ENCODE measurements at regions not wholly inside any gene's neighbourhood (a gene's known extent, or its start where the extent isn't known, plus 50 kb on each side); places are given as distances from the start of the nearest gene placed in this dataset.

GRCh38 chr2:144317071-144317738 is 202.7 kb downstream of the ZEB2 start:
- no peak overlapping the region for H3K4me3 ChIP-seq (replicated peaks in 1 of 2; ENCODE audit: low read depth in 2 of 2, low read length in 2 of 2)
- no peak for DNase-seq (ENCODE audit: low read depth in 2 of 2)
- no peak for TF ChIP-seq CTCF (IDR thresholded peaks at IDR 0.05; ENCODE audit: low read depth, low read length)

- DNase-seq (ENCODE audit: low read depth in 2 of 2), result no peak
- no peak overlapping the region for H3K4me3 ChIP-seq (replicated peaks in 1 of 2; ENCODE audit: low read depth in 2 of 2, low read length in 2 of 2)
- no peak for TF ChIP-seq CTCF (IDR thresholded peaks at IDR 0.05; ENCODE audit: low read depth, low read length)
These were observed 208.9 kb downstream of the ZEB2 start for GRCh38 chr2:144310889-144311608.

- H3K4me3 ChIP-seq (replicated peaks in 1 of 2; ENCODE audit: low read depth in 2 of 2, low read length in 2 of 2), result no peak overlapping the region
- DNase-seq (ENCODE audit: low read depth in 2 of 2), result no peak
- TF ChIP-seq CTCF (IDR thresholded peaks at IDR 0.05; ENCODE audit: low read depth, low read length), result no peak
These were observed 209.4 kb downstream of the ZEB2 start for GRCh38 chr2:144310484-144310883.

- TF ChIP-seq CTCF (IDR thresholded peaks at IDR 0.05; ENCODE audit: low read depth, low read length), result no peak
- no peak overlapping the region for H3K4me3 ChIP-seq (replicated peaks in 1 of 2; ENCODE audit: low read depth in 2 of 2, low read length in 2 of 2)
- DNase-seq (ENCODE audit: low read depth in 2 of 2), result no peak
These were observed 212.2 kb downstream of the ZEB2 start for GRCh38 chr2:144307711-144308110.

GRCh38 chr2:144304202-144304601 is 215.7 kb downstream of the ZEB2 start:
- no peak overlapping the region for H3K4me3 ChIP-seq (replicated peaks in 1 of 2; ENCODE audit: low read depth in 2 of 2, low read length in 2 of 2)
- DNase-seq (ENCODE audit: low read depth in 2 of 2), result no peak
- no peak for TF ChIP-seq CTCF (IDR thresholded peaks at IDR 0.05; ENCODE audit: low read depth, low read length)

- TF ChIP-seq CTCF (IDR thresholded peaks at IDR 0.05; ENCODE audit: low read depth, low read length), result no peak
- H3K4me3 ChIP-seq (replicated peaks in 1 of 2; ENCODE audit: low read depth in 2 of 2, low read length in 2 of 2), result no peak overlapping the region
- DNase-seq (ENCODE audit: low read depth in 2 of 2), result no peak
These were observed 219.3 kb downstream of the ZEB2 start for GRCh38 chr2:144300632-144301031.
